CD4-positive, alpha-beta T cell treated with Interferon gamma for 1 hour (primary cell): ENCODE measurements at regions not wholly inside any gene's neighbourhood (a gene's known extent, or its start where the extent isn't known, plus 50 kb on each side); places are given as distances from the start of the nearest gene placed in this dataset.

Source experiments
- DNase-seq: peaks from one replicate; pipeline ENCODE4 v3.0.0-alpha.2; 2020

- DNase-seq = no peak
Measured at GRCh38 chr20:12597551-12597950, 411.2 kb upstream of the SPTLC3 start.

- DNase-seq = no peak
Measured at GRCh38 chr20:12598894-12599293, 409.9 kb upstream of the SPTLC3 start.

- DNase-seq = no peak
Measured at GRCh38 chr20:12599494-12599893, 409.3 kb upstream of the SPTLC3 start.

GRCh38 chr20:12605751-12606150 is 403.0 kb upstream of the SPTLC3 start:
- DNase-seq = no peak

- no peak for DNase-seq
Measured at GRCh38 chr20:12610871-12611270, 397.9 kb upstream of the SPTLC3 start.

GRCh38 chr20:12614764-12615163 is 394.0 kb upstream of the SPTLC3 start:
- no peak for DNase-seq

GRCh38 chr20:12617076-12617475 is 391.7 kb upstream of the SPTLC3 start:
- no peak for DNase-seq

- DNase-seq = no peak
Measured at GRCh38 chr20:12623870-12624269, 384.9 kb upstream of the SPTLC3 start.

- DNase-seq = no peak
Measured at GRCh38 chr20:12627485-12627884, 381.3 kb upstream of the SPTLC3 start.

GRCh38 chr20:12638633-12639312 is 370.0 kb upstream of the SPTLC3 start:
- DNase-seq = no peak

GRCh38 chr20:12640251-12640650 is 368.5 kb upstream of the SPTLC3 start:
- DNase-seq = no peak

- DNase-seq = no peak
Measured at GRCh38 chr20:12641619-12642018, 367.2 kb upstream of the SPTLC3 start.

- DNase-seq = no peak
Measured at GRCh38 chr20:12644461-12644860, 364.3 kb upstream of the SPTLC3 start.

- DNase-seq = no peak
Measured at GRCh38 chr20:12649234-12649633, 359.5 kb upstream of the SPTLC3 start.

GRCh38 chr20:12653642-12654041 is 355.1 kb upstream of the SPTLC3 start:
- no peak for DNase-seq

GRCh38 chr20:12659942-12660341 is 348.8 kb upstream of the SPTLC3 start:
- DNase-seq = no peak

- no peak for DNase-seq
Measured at GRCh38 chr20:12660918-12661317, 347.9 kb upstream of the SPTLC3 start.

GRCh38 chr20:12670301-12670700 is 338.5 kb upstream of the SPTLC3 start:
- no peak for DNase-seq

GRCh38 chr20:12673352-12673751 is 335.4 kb upstream of the SPTLC3 start:
- no peak for DNase-seq

- no peak for DNase-seq
Measured at GRCh38 chr20:12677925-12678324, 330.8 kb upstream of the SPTLC3 start.

GRCh38 chr20:12679447-12679846 is 329.3 kb upstream of the SPTLC3 start:
- no peak for DNase-seq

- DNase-seq = no peak
Measured at GRCh38 chr20:12682613-12683012, 326.2 kb upstream of the SPTLC3 start.

GRCh38 chr20:12687476-12687875 is 321.3 kb upstream of the SPTLC3 start:
- DNase-seq = no peak

GRCh38 chr20:12695937-12696336 is 312.8 kb upstream of the SPTLC3 start:
- no peak for DNase-seq

- no peak for DNase-seq
Measured at GRCh38 chr20:12698817-12699216, 310.0 kb upstream of the SPTLC3 start.
